Kidney (tissue), 13 donors: ENCODE measurements at regions not wholly inside any gene's neighbourhood (a gene's known extent, or its start where the extent isn't known, plus 50 kb on each side); places are given as distances from the start of the nearest gene placed in this dataset.
A peak's percentile ranks its signal among the peaks of the same experiment; 100 is the strongest.

Source experiments
- DNase-seq, 5 donors: peaks; one replicate each; pipeline ENCODE4 v3.0.0-alpha.2; 2013 to 2020
- FAIRE-seq: peaks from 2 replicates; lab custom pipeline; 2012; peaks lifted over from hg19 to GRCh38; lab: Jason Lieb, UNC
- H3K27ac ChIP-seq, 2 donors: one replicate each; pipeline ENCODE4 v1.7.0; 2013; ENCODE audit warnings: low read depth in 2 of 2, low read length in 2 of 2, inconsistent platforms in 1 of 2
- H3K27me3 ChIP-seq: one replicate; pipeline ENCODE4 v1.7.1; 2013; ENCODE audit warnings: low read length, inconsistent platforms; ENCODE audit not compliant: control insufficient read depth, insufficient read depth
- H3K36me3 ChIP-seq, 3 donors: one replicate each; pipeline versions ENCODE4 v1.7.0 to v1.7.1; 2013; ENCODE audit warnings: low read length in 3 of 3, control low read depth in 1 of 3, inconsistent platforms in 1 of 3; ENCODE audit not compliant: insufficient read depth in 3 of 3, control insufficient read depth in 2 of 3
- H3K4me1 ChIP-seq, 3 donors: one replicate each; pipeline versions ENCODE4 v1.7.0 to v1.7.1; 2013; ENCODE audit warnings: low read length in 3 of 3, inconsistent platforms in 1 of 3, low read depth in 1 of 3; ENCODE audit not compliant: control insufficient read depth in 2 of 3, insufficient read depth in 2 of 3
- H3K4me3 ChIP-seq, 3 donors: one replicate each; pipeline versions ENCODE4 v1.7.0 to v1.8.1; 2013; ENCODE audit warnings: low read length in 3 of 3, control low read depth in 1 of 3, inconsistent platforms in 1 of 3
- H3K9ac ChIP-seq, 3 donors: one replicate each; pipeline versions ENCODE4 v1.7.0 to v1.7.1; 2013; ENCODE audit warnings: low read length in 3 of 3, control low read depth in 1 of 3, inconsistent platforms in 1 of 3
- H3K9me3 ChIP-seq, 3 donors: one replicate each; pipeline versions ENCODE4 v1.7.0 to v1.7.1; 2013; ENCODE audit warnings: low read length in 3 of 3, control low read depth in 1 of 3, inconsistent platforms in 1 of 3; ENCODE audit not compliant: control insufficient read depth in 2 of 3, insufficient read depth in 1 of 3
- CTCF ChIP-seq: IDR thresholded peaks from 3 replicates; pipeline ENCODE4 v1.5.1; 2012; ENCODE audit warnings: mild to moderate bottlenecking, moderate library complexity, borderline replicate concordance; ENCODE audit not compliant: insufficient read depth; ENCODE audit errors: extremely low read depth
- intact Hi-C: fragments of 100-400 bp; cut with DNase I; formaldehyde crosslinking; loops from one replicate; pipeline ENCODE4 v1.11.1; 2022
- donor health status: control.
- donor health status: control.
- donor health status: control.
- donor health status: control.
- donor health status: control.
- donor health status: DM: yes; HTN: yes; CAD: no.
- donor health status: Normal renal cell carcinoma (clear cell type).

- no peaks in the 10 kb centered on the region for H3K9me3 ChIP-seq
- no peaks in the 10 kb centered on the region for H3K36me3 ChIP-seq
- no peak overlapping the region for H3K27ac ChIP-seq
- peaks cover 0 to 5% (median 2%) of the 10 kb centered on the region in 3 donors for H3K4me1 ChIP-seq
- H3K27me3 ChIP-seq: no peaks in the 10 kb centered on the region
- no peak for FAIRE-seq
- intact Hi-C loops: no loop called here
- peak in 1 of 5 donors; percentile 36 for DNase-seq
- TF ChIP-seq CTCF: no peak
- H3K4me3 ChIP-seq: no peak overlapping the region
- H3K9ac ChIP-seq: no peak overlapping the region
Measured at GRCh38 chr2:15725101-15725781, 133.6 kb downstream of the DDX1 start.

GRCh38 chr2:15725782-15726112, 134.1 kb downstream of the DDX1 start:
- H3K27ac ChIP-seq: no peak overlapping the region
- no peak for TF ChIP-seq CTCF
- no peak overlapping the region for H3K9ac ChIP-seq
- FAIRE-seq (no peak), DNase-seq (peak in 1 of 5 donors; percentile 26)
- peaks cover 3 to 10% (median 3%) of the 10 kb centered on the region in 3 donors for H3K4me1 ChIP-seq
- no peaks in the 10 kb centered on the region for H3K9me3 ChIP-seq
- H3K4me3 ChIP-seq: no peak overlapping the region
- no peaks in the 10 kb centered on the region for H3K36me3 ChIP-seq
- intact Hi-C loops: no loop called here
- no peaks in the 10 kb centered on the region for H3K27me3 ChIP-seq

GRCh38 chr2:15726321-15727057, 134.8 kb downstream of the DDX1 start:
- no peak for TF ChIP-seq CTCF
- no peak overlapping the region for H3K27ac ChIP-seq
- H3K4me1 ChIP-seq: peaks cover 3 to 16% (median 3%) of the 10 kb centered on the region in 3 donors
- no peaks in the 10 kb centered on the region for H3K36me3 ChIP-seq
- FAIRE-seq: no peak
- intact Hi-C loops: no loop called here
- no peaks in the 10 kb centered on the region for H3K9me3 ChIP-seq
- no peaks in the 10 kb centered on the region for H3K27me3 ChIP-seq
- H3K9ac ChIP-seq: no peak overlapping the region
- no peak overlapping the region for H3K4me3 ChIP-seq
- DNase-seq: peak in 1 of 5 donors; percentile 17
